ENCODE measurements at regions not wholly inside any gene's neighbourhood (a gene's known extent, or its start where the extent isn't known, plus 50 kb on each side); places are given as distances from the start of the nearest gene placed in this dataset.

- DNase-seq = no peak
Measured at GRCh38 chr9:26483991-26484390, 408.6 kb downstream of the CAAP1 start.

- no peak for DNase-seq
Measured at GRCh38 chr9:26477963-26478362, 414.6 kb downstream of the CAAP1 start.

- no peak for DNase-seq
Measured at GRCh38 chr9:26471261-26471660, 421.3 kb downstream of the CAAP1 start.

- DNase-seq = no peak
Measured at GRCh38 chr9:26470284-26470683, 422.3 kb downstream of the CAAP1 start.

GRCh38 chr9:26463837-26464236, 428.8 kb downstream of the CAAP1 start:
- no peak for DNase-seq

GRCh38 chr9:26462751-26463150, 429.9 kb downstream of the CAAP1 start:
- DNase-seq = no peak

- DNase-seq = no peak
Measured at GRCh38 chr9:26462213-26462612, 430.4 kb downstream of the CAAP1 start.

GRCh38 chr9:26460624-26461023, 432.0 kb downstream of the CAAP1 start:
- no peak for DNase-seq

GRCh38 chr9:26459959-26460358, 432.6 kb downstream of the CAAP1 start:
- DNase-seq = no peak

GRCh38 chr9:26458054-26458453, 434.5 kb downstream of the CAAP1 start:
- DNase-seq = no peak

GRCh38 chr9:26457151-26457550, 435.5 kb downstream of the CAAP1 start:
- peak; percentile 43 for DNase-seq

- DNase-seq = no peak
Measured at GRCh38 chr9:26439061-26439624, 453.5 kb downstream of the CAAP1 start.

- no peak for DNase-seq
Measured at GRCh38 chr9:26437056-26437711, 455.4 kb downstream of the CAAP1 start.

GRCh38 chr9:26426551-26427131, 466.0 kb downstream of the CAAP1 start:
- DNase-seq = no peak

- no peak for DNase-seq
Measured at GRCh38 chr9:26418480-26418879, 474.1 kb downstream of the CAAP1 start.

- no peak for DNase-seq
Measured at GRCh38 chr9:26415528-26415927, 477.1 kb downstream of the CAAP1 start.

- no peak for DNase-seq
Measured at GRCh38 chr9:26413611-26414010, 479.0 kb downstream of the CAAP1 start.

- no peak for DNase-seq
Measured at GRCh38 chr9:26412446-26412845, 480.2 kb downstream of the CAAP1 start.

GRCh38 chr9:26406676-26407075, 485.9 kb downstream of the CAAP1 start:
- DNase-seq = no peak

- no peak for DNase-seq
Measured at GRCh38 chr9:26399556-26399955, 493.0 kb downstream of the CAAP1 start.

GRCh38 chr9:26394025-26394424, 498.6 kb downstream of the CAAP1 start:
- DNase-seq = no peak

- DNase-seq = no peak
Measured at GRCh38 chr9:26392639-26393038, 500.0 kb downstream of the CAAP1 start.

GRCh38 chr9:26391036-26391435, 501.6 kb downstream of the CAAP1 start:
- DNase-seq = no peak

- no peak for DNase-seq
Measured at GRCh38 chr9:26375448-26375847, 517.2 kb downstream of the CAAP1 start.

GRCh38 chr9:26373616-26374015, 519.0 kb downstream of the CAAP1 start:
- no peak for DNase-seq

Measured in eye (tissue), 1 donor.